Peyer's patch (tissue), 4 donors: ENCODE measurements at regions not wholly inside any gene's neighbourhood (a gene's known extent, or its start where the extent isn't known, plus 50 kb on each side); places are given as distances from the start of the nearest gene placed in this dataset.
"Not testable (repeated sequence)": the region's sequence is repeated elsewhere in the genome, so short reads cannot be mapped to it uniquely, and the experiment has no call there.

Experiments
- DNase-seq, 3 donors: peaks; one replicate each; pipeline ENCODE4 v3.0.0-alpha.2; 2017 to 2019
- H3K27ac ChIP-seq, 4 donors: fragments of 200-600 bp; sonication (generic); one replicate each; pipeline ENCODE4 v1.5.1; 2016 to 2019
- H3K27me3 ChIP-seq, 2 donors: fragments of 200-600 bp; sonication (generic); one replicate each; pipeline ENCODE4 v1.5.1; 2019
- H3K36me3 ChIP-seq, 3 donors: fragments of 200-600 bp; sonication (generic); one replicate each; pipeline ENCODE4 v1.5.1; 2016 to 2019
- H3K4me1 ChIP-seq, 4 donors: fragments of 200-600 bp; sonication (generic); one replicate each; pipeline ENCODE4 v1.5.1; 2016 to 2019
- H3K4me3 ChIP-seq, 4 donors: fragments of 200-600 bp; sonication (generic); 1 replicate in 3 of 4; 2 replicates in 1 of 4; pipeline ENCODE4 v1.5.1; 2016 to 2019; ENCODE audit warnings: mild to moderate bottlenecking in 1 of 4
- H3K9me3 ChIP-seq, 4 donors: fragments of 200-600 bp; sonication (generic); one replicate each; pipeline ENCODE4 v1.5.1; 2016 to 2019; ENCODE audit warnings: mild to moderate bottlenecking in 1 of 4
- CTCF ChIP-seq, 6 experiments: fragments of 450-650 bp in 4 of 6; fragments of 200-600 bp in 2 of 6; sonication (generic) in 1 of 6; IDR thresholded peaks; one replicate each; pipeline ENCODE4 v1.5.1; 2017 to 2019; ENCODE audit warnings: antibody characterized with exemption in 6 of 6, mild to moderate bottlenecking in 3 of 6, moderate library complexity in 1 of 6
- POLR2A ChIP-seq, 2 donors: fragments of 450-650 bp; IDR thresholded peaks; one replicate each; pipeline ENCODE4 v1.5.1; 2017; ENCODE audit warnings: antibody characterized with exemption in 2 of 2, mild to moderate bottlenecking in 2 of 2, moderate library complexity in 2 of 2

GRCh38 chr17:21756856-21757619 is 64.7 kb downstream of the KCNJ18 start:
- no peak for TF ChIP-seq POLR2A (IDR thresholded peaks at IDR 0.05)
- no peak for TF ChIP-seq CTCF (IDR thresholded peaks at IDR 0.05)
- DNase-seq, result no peak
- no peaks in the 10 kb centered on the region for H3K9me3 ChIP-seq
- no peaks in the 10 kb centered on the region for H3K4me1 ChIP-seq
- H3K27ac ChIP-seq, result no peak overlapping the region
- no peaks in the 10 kb centered on the region for H3K27me3 ChIP-seq
- no peak overlapping the region for H3K4me3 ChIP-seq
- H3K36me3 ChIP-seq, result no peaks in the 10 kb centered on the region

GRCh38 chr17:21759636-21760035 is 67.3 kb downstream of the KCNJ18 start:
- not testable (repeated sequence) for H3K4me1 ChIP-seq, DNase-seq, H3K27me3 ChIP-seq, H3K27ac ChIP-seq, H3K36me3 ChIP-seq, H3K4me3 ChIP-seq, H3K9me3 ChIP-seq

GRCh38 chr17:21763738-21764340 is 71.5 kb downstream of the KCNJ18 start:
- not testable (repeated sequence) for H3K9me3 ChIP-seq, H3K4me1 ChIP-seq, DNase-seq, H3K27me3 ChIP-seq, H3K36me3 ChIP-seq, H3K27ac ChIP-seq, H3K4me3 ChIP-seq

- H3K27me3 ChIP-seq, H3K9me3 ChIP-seq, DNase-seq, H3K27ac ChIP-seq, H3K4me1 ChIP-seq, H3K4me3 ChIP-seq, H3K36me3 ChIP-seq: not testable (repeated sequence)
These were observed 73.4 kb downstream of the KCNJ18 start for GRCh38 chr17:21765651-21766290.

- H3K27ac ChIP-seq, DNase-seq, H3K4me3 ChIP-seq, H3K36me3 ChIP-seq, H3K9me3 ChIP-seq, H3K4me1 ChIP-seq, H3K27me3 ChIP-seq: not testable (repeated sequence)
These were observed 74.2 kb downstream of the KCNJ18 start for GRCh38 chr17:21766565-21766964.

GRCh38 chr17:21767162-21768156 is 75.1 kb downstream of the KCNJ18 start:
- not testable (repeated sequence) for H3K4me1 ChIP-seq, H3K9me3 ChIP-seq, H3K27me3 ChIP-seq, DNase-seq, H3K4me3 ChIP-seq, H3K36me3 ChIP-seq, H3K27ac ChIP-seq

GRCh38 chr17:21768244-21768643 is 75.9 kb downstream of the KCNJ18 start:
- H3K27me3 ChIP-seq, H3K9me3 ChIP-seq, H3K36me3 ChIP-seq, H3K27ac ChIP-seq, H3K4me3 ChIP-seq, H3K4me1 ChIP-seq, DNase-seq: not testable (repeated sequence)

GRCh38 chr17:21768729-21769462 is 76.6 kb downstream of the KCNJ18 start:
- H3K4me1 ChIP-seq, H3K4me3 ChIP-seq, H3K27me3 ChIP-seq: not testable (repeated sequence)

GRCh38 chr17:21769781-21770180 is 77.5 kb downstream of the KCNJ18 start:
- not testable (repeated sequence) for H3K27me3 ChIP-seq, H3K4me1 ChIP-seq, DNase-seq, H3K27ac ChIP-seq, H3K9me3 ChIP-seq, H3K36me3 ChIP-seq, H3K4me3 ChIP-seq

More at GRCh38 chr17:21768729-21769462, 76.6 kb downstream of the KCNJ18 start:
- not testable (repeated sequence) for H3K9me3 ChIP-seq, DNase-seq, H3K36me3 ChIP-seq, H3K27ac ChIP-seq

- not testable (repeated sequence) for H3K36me3 ChIP-seq, H3K4me1 ChIP-seq, H3K4me3 ChIP-seq, H3K9me3 ChIP-seq, H3K27ac ChIP-seq, H3K27me3 ChIP-seq, DNase-seq
These were observed 78.4 kb downstream of the KCNJ18 start for GRCh38 chr17:21770466-21771446.
